B cell (primary cell): ENCODE measurements at regions not wholly inside any gene's neighbourhood (a gene's known extent, or its start where the extent isn't known, plus 50 kb on each side); places are given as distances from the start of the nearest gene placed in this dataset.

Experiments
- EZH2 ChIP-seq: IDR thresholded peaks from 2 replicates; pipeline ENCODE4 v1.6.1; 2012; ENCODE audit warnings: borderline replicate concordance, low read depth, mild to moderate bottlenecking, moderate library complexity, low read length; ENCODE audit not compliant: insufficient read depth, poor library complexity, severe bottlenecking
- TF ChIP-seq, protein P1 (sequence below): fragments of 200-600 bp; IDR thresholded peaks from one replicate; pipeline ENCODE4 v1.8.0; 2022; ENCODE audit warnings: antibody characterized with exemption, mild to moderate bottlenecking

GRCh38 chr2:104092886-104093285 is 761.0 kb upstream of the POU3F3 start:
- TF ChIP-seq, protein P1, sequence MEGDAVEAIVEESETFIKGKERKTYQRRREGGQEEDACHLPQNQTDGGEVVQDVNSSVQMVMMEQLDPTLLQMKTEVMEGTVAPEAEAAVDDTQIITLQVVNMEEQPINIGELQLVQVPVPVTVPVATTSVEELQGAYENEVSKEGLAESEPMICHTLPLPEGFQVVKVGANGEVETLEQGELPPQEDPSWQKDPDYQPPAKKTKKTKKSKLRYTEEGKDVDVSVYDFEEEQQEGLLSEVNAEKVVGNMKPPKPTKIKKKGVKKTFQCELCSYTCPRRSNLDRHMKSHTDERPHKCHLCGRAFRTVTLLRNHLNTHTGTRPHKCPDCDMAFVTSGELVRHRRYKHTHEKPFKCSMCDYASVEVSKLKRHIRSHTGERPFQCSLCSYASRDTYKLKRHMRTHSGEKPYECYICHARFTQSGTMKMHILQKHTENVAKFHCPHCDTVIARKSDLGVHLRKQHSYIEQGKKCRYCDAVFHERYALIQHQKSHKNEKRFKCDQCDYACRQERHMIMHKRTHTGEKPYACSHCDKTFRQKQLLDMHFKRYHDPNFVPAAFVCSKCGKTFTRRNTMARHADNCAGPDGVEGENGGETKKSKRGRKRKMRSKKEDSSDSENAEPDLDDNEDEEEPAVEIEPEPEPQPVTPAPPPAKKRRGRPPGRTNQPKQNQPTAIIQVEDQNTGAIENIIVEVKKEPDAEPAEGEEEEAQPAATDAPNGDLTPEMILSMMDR, result no peak
- TF ChIP-seq EZH2, result no peak
